WTC11 (cell line): ENCODE measurements at regions not wholly inside any gene's neighbourhood (a gene's known extent, or its start where the extent isn't known, plus 50 kb on each side); places are given as distances from the start of the nearest gene placed in this dataset.
"Not testable (repeated sequence)": the region's sequence is repeated elsewhere in the genome, so short reads cannot be mapped to it uniquely, and the experiment has no call there.

Experiments
- CREB1 ChIP-seq: sonication (generic); formaldehyde crosslinking; IDR thresholded peaks from 2 replicates; pipeline ENCODE4 v1.8.0; 2023; ENCODE audit warnings: mild to moderate bottlenecking, missing genetic modification reagents
- IRF2 ChIP-seq: sonication (generic); formaldehyde crosslinking; IDR thresholded peaks from 2 replicates; pipeline ENCODE4 v1.8.0; 2022; ENCODE audit warnings: low read depth, missing genetic modification reagents, borderline replicate concordance
- NFATC4 ChIP-seq: fragments of 250-450 bp; sonication (Bioruptor Pico); IDR thresholded peaks from 2 replicates; pipeline ENCODE4 v1.9.0; 2021; ENCODE audit warnings: mild to moderate bottlenecking
- RELA ChIP-seq: sonication (generic); formaldehyde crosslinking; IDR thresholded peaks from 2 replicates; pipeline ENCODE4 v1.8.1; 2022; ENCODE audit warnings: missing genetic modification reagents, mild to moderate bottlenecking, borderline replicate concordance
- SMAD3 ChIP-seq: sonication (generic); formaldehyde crosslinking; IDR thresholded peaks from 2 replicates; pipeline ENCODE4 v1.8.0; 2022; ENCODE audit warnings: missing genetic modification reagents, mild to moderate bottlenecking, borderline replicate concordance
- SP1 ChIP-seq: sonication (generic); formaldehyde crosslinking; conservative IDR thresholded peaks from 2 replicates; pipeline ENCODE4 v1.8.1; 2022; ENCODE audit warnings: missing genetic modification reagents
- ZBTB21 ChIP-seq: sonication (generic); formaldehyde crosslinking; IDR thresholded peaks from 2 replicates; pipeline ENCODE4 v1.8.1; 2023; ENCODE audit warnings: mild to moderate bottlenecking, missing genetic modification reagents, borderline replicate concordance
- ZNF232 ChIP-seq: sonication (generic); formaldehyde crosslinking; IDR thresholded peaks from 2 replicates; pipeline ENCODE4 v1.8.0; 2022; ENCODE audit warnings: mild to moderate bottlenecking, missing genetic modification reagents
- ZNF263 ChIP-seq: sonication (generic); formaldehyde crosslinking; IDR thresholded peaks from 2 replicates; pipeline ENCODE4 v1.8.1; 2022; ENCODE audit warnings: low read depth, mild to moderate bottlenecking, moderate library complexity, missing genetic modification reagents
- TF ChIP-seq, protein P1 (sequence below): sonication (generic); formaldehyde crosslinking; IDR thresholded peaks from 2 replicates; pipeline ENCODE4 v1.8.1; 2022; ENCODE audit warnings: low read depth, mild to moderate bottlenecking, moderate library complexity, missing genetic modification reagents, borderline replicate concordance
- TF ChIP-seq, protein P2 (sequence below): fragments of 200-600 bp; IDR thresholded peaks from 2 replicates; pipeline ENCODE4 v1.8.0; 2022; ENCODE audit warnings: antibody characterized with exemption
- TF ChIP-seq, protein P3 (sequence below): sonication (generic); formaldehyde crosslinking; IDR thresholded peaks from 2 replicates; pipeline ENCODE4 v1.8.0; 2022; ENCODE audit warnings: mild to moderate bottlenecking, missing genetic modification reagents
- TF ChIP-seq, protein P4 (sequence below): sonication (generic); formaldehyde crosslinking; IDR thresholded peaks from 2 replicates; pipeline ENCODE4 v1.8.1; 2023; ENCODE audit warnings: mild to moderate bottlenecking, missing genetic modification reagents
- TF ChIP-seq, protein P5 (sequence below): sonication (generic); formaldehyde crosslinking; IDR thresholded peaks from 2 replicates; pipeline ENCODE4 v1.8.1; 2023; ENCODE audit warnings: mild to moderate bottlenecking, missing genetic modification reagents, borderline replicate concordance

DNA sequence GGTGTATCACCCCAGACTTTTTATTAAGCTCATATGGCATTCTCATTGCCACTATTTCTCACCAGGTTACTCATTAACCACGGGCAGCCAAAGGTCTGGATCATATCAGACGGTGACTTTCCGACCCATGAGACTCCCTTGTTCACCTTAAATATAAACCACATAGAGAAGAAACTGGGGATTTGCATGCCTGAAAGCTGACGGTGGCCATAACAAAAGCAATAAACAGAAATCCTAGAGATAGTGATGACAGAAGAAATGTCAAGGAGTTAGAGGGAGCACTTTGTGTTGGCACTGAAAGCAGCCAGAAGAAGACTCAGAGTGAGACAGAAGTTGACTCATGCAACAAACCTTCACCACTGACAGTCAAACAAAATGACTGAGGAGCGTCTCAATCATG is 402.4 kb upstream of the SPATA31A3 start:
- TF ChIP-seq, protein P1, sequence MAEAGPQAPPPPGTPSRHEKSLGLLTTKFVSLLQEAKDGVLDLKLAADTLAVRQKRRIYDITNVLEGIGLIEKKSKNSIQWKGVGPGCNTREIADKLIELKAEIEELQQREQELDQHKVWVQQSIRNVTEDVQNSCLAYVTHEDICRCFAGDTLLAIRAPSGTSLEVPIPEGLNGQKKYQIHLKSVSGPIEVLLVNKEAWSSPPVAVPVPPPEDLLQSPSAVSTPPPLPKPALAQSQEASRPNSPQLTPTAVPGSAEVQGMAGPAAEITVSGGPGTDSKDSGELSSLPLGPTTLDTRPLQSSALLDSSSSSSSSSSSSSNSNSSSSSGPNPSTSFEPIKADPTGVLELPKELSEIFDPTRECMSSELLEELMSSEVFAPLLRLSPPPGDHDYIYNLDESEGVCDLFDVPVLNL (CRISPR knock-in tag): not testable (repeated sequence)
- TF ChIP-seq, protein P2, sequence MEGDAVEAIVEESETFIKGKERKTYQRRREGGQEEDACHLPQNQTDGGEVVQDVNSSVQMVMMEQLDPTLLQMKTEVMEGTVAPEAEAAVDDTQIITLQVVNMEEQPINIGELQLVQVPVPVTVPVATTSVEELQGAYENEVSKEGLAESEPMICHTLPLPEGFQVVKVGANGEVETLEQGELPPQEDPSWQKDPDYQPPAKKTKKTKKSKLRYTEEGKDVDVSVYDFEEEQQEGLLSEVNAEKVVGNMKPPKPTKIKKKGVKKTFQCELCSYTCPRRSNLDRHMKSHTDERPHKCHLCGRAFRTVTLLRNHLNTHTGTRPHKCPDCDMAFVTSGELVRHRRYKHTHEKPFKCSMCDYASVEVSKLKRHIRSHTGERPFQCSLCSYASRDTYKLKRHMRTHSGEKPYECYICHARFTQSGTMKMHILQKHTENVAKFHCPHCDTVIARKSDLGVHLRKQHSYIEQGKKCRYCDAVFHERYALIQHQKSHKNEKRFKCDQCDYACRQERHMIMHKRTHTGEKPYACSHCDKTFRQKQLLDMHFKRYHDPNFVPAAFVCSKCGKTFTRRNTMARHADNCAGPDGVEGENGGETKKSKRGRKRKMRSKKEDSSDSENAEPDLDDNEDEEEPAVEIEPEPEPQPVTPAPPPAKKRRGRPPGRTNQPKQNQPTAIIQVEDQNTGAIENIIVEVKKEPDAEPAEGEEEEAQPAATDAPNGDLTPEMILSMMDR: not testable (repeated sequence)
- TF ChIP-seq NFATC4 (CRISPR knock-in tag); RELA; CREB1 (CRISPR knock-in tag); SMAD3 (CRISPR knock-in tag); ZBTB21 (CRISPR knock-in tag); ZNF263 (CRISPR knock-in tag); ZNF232; SP1; IRF2 (CRISPR knock-in tag): not testable (repeated sequence)
- TF ChIP-seq, protein P3, sequence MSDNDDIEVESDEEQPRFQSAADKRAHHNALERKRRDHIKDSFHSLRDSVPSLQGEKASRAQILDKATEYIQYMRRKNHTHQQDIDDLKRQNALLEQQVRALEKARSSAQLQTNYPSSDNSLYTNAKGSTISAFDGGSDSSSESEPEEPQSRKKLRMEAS (CRISPR knock-in tag): not testable (repeated sequence)
- TF ChIP-seq, protein P4, sequence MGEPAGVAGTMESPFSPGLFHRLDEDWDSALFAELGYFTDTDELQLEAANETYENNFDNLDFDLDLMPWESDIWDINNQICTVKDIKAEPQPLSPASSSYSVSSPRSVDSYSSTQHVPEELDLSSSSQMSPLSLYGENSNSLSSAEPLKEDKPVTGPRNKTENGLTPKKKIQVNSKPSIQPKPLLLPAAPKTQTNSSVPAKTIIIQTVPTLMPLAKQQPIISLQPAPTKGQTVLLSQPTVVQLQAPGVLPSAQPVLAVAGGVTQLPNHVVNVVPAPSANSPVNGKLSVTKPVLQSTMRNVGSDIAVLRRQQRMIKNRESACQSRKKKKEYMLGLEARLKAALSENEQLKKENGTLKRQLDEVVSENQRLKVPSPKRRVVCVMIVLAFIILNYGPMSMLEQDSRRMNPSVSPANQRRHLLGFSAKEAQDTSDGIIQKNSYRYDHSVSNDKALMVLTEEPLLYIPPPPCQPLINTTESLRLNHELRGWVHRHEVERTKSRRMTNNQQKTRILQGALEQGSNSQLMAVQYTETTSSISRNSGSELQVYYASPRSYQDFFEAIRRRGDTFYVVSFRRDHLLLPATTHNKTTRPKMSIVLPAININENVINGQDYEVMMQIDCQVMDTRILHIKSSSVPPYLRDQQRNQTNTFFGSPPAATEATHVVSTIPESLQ (CRISPR knock-in tag): not testable (repeated sequence)
- TF ChIP-seq, protein P5, sequence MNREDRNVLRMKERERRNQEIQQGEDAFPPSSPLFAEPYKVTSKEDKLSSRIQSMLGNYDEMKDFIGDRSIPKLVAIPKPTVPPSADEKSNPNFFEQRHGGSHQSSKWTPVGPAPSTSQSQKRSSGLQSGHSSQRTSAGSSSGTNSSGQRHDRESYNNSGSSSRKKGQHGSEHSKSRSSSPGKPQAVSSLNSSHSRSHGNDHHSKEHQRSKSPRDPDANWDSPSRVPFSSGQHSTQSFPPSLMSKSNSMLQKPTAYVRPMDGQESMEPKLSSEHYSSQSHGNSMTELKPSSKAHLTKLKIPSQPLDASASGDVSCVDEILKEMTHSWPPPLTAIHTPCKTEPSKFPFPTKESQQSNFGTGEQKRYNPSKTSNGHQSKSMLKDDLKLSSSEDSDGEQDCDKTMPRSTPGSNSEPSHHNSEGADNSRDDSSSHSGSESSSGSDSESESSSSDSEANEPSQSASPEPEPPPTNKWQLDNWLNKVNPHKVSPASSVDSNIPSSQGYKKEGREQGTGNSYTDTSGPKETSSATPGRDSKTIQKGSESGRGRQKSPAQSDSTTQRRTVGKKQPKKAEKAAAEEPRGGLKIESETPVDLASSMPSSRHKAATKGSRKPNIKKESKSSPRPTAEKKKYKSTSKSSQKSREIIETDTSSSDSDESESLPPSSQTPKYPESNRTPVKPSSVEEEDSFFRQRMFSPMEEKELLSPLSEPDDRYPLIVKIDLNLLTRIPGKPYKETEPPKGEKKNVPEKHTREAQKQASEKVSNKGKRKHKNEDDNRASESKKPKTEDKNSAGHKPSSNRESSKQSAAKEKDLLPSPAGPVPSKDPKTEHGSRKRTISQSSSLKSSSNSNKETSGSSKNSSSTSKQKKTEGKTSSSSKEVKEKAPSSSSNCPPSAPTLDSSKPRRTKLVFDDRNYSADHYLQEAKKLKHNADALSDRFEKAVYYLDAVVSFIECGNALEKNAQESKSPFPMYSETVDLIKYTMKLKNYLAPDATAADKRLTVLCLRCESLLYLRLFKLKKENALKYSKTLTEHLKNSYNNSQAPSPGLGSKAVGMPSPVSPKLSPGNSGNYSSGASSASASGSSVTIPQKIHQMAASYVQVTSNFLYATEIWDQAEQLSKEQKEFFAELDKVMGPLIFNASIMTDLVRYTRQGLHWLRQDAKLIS (CRISPR knock-in tag): not testable (repeated sequence)
